Effector memory CD4-positive, alpha-beta T cell (primary cell): ENCODE measurements at regions not wholly inside any gene's neighbourhood (a gene's known extent, or its start where the extent isn't known, plus 50 kb on each side); places are given as distances from the start of the nearest gene placed in this dataset.

ENCODE experiments used
- DNase-seq, 3 donors: peaks; one replicate each; pipeline ENCODE4 v3.0.0-alpha.2; 2020
- H3K27ac ChIP-seq: 2 replicates; pipeline ENCODE4 v1.7.0; 2013; ENCODE audit warnings: mild to moderate bottlenecking, low read length, moderate library complexity; ENCODE audit not compliant: insufficient read depth, poor library complexity, severe bottlenecking
- H3K27me3 ChIP-seq: replicated peaks from 2 replicates; pipeline ENCODE4 v1.7.0; 2013; ENCODE audit warnings: mild to moderate bottlenecking, low read length; ENCODE audit not compliant: insufficient read depth, control insufficient read depth, poor library complexity, severe bottlenecking
- H3K36me3 ChIP-seq: 2 replicates; pipeline ENCODE4 v1.7.0; 2013; ENCODE audit warnings: mild to moderate bottlenecking, low read length, moderate library complexity; ENCODE audit not compliant: control insufficient read depth, insufficient read depth
- H3K4me1 ChIP-seq: 2 replicates; pipeline ENCODE4 v1.7.0; 2013; ENCODE audit warnings: low read length, mild to moderate bottlenecking; ENCODE audit not compliant: control insufficient read depth, insufficient read depth, poor library complexity, severe bottlenecking
- H3K4me3 ChIP-seq: 2 replicates; pipeline ENCODE4 v1.7.0; 2013; ENCODE audit warnings: low read length, low read depth, mild to moderate bottlenecking; ENCODE audit not compliant: insufficient read depth, poor library complexity, severe bottlenecking
- H3K9me3 ChIP-seq: 2 replicates; pipeline ENCODE4 v1.7.0; 2013; ENCODE audit warnings: mild to moderate bottlenecking, low read length, moderate library complexity; ENCODE audit not compliant: control insufficient read depth

- H3K27me3 ChIP-seq = no peaks in the 10 kb centered on the region
- H3K4me1 ChIP-seq = no peaks in the 10 kb centered on the region
- no peak overlapping the region for H3K27ac ChIP-seq
Observed at GRCh38 chrY:19644889-19645638, 99.5 kb downstream of the KDM5D start.

DNA sequence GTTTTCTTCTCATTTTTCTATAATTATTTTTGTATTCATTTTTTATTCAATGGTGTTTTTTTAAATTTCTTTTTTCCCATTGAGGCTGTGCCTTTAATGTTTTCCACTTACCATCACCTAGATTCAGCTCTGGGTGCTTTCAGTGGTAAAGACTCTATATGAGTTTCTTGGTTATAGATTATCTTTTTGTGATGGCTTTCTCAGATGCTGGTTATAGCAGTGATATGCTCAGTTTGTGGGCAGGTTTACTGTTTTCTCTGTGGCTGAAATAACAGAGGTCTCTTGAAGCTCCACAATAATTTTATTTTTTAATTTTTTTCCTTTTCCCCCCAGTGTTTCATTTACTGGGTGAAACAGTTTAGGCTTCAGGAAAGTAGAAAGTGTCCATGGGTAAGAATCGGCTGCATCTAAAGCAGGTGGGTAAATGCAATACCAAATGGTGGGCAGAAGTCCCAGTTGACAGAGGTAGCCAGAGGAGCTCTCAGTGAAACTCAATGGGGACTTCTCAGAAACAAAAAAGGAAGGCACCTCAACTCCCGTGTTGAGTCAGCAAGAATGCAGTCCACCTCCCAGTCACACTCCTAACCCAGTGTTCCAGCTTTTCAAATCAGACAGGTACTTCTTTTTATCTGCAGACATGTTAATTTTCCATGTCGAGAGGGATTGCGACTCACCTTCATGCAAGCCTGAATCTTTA lies 106.7 kb downstream of the KDM5D start:
- no peak for DNase-seq
- H3K4me3 ChIP-seq = no peak overlapping the region

More at GRCh38 chrY:19644889-19645638, 99.5 kb downstream of the KDM5D start:
- Histone ChIP-seq H3K4me3 (no peak overlapping the region), H3K36me3 (no peaks in the 10 kb centered on the region), H3K9me3 (no peaks in the 10 kb centered on the region)
- DNase-seq = no peak

GRCh38 chrY:19628926-19629325 lies 115.6 kb downstream of the KDM5D start:
- no peaks in the 10 kb centered on the region for H3K9me3 ChIP-seq
- no peak overlapping the region for H3K27ac ChIP-seq
- no peaks in the 10 kb centered on the region for H3K36me3 ChIP-seq
- H3K4me3 ChIP-seq = no peak overlapping the region
- DNase-seq = no peak
- no peaks in the 10 kb centered on the region for H3K27me3 ChIP-seq
- H3K4me1 ChIP-seq = no peaks in the 10 kb centered on the region

More for the DNA sequence above, 106.7 kb downstream of the KDM5D start:
- H3K4me1 ChIP-seq = no peaks in the 10 kb centered on the region
- H3K27ac ChIP-seq = no peak overlapping the region
- no peaks in the 10 kb centered on the region for H3K9me3 ChIP-seq
- no peaks in the 10 kb centered on the region for H3K36me3 ChIP-seq
- H3K27me3 ChIP-seq = no peaks in the 10 kb centered on the region

GRCh38 chrY:19622392-19622791 lies 122.1 kb downstream of the KDM5D start:
- H3K36me3 ChIP-seq = no peaks in the 10 kb centered on the region
- H3K4me1 ChIP-seq = no peaks in the 10 kb centered on the region
- H3K27ac ChIP-seq = no peak overlapping the region
- DNase-seq = no peak
- no peaks in the 10 kb centered on the region for H3K9me3 ChIP-seq
- no peaks in the 10 kb centered on the region for H3K27me3 ChIP-seq
- H3K4me3 ChIP-seq = no peak overlapping the region

DNA sequence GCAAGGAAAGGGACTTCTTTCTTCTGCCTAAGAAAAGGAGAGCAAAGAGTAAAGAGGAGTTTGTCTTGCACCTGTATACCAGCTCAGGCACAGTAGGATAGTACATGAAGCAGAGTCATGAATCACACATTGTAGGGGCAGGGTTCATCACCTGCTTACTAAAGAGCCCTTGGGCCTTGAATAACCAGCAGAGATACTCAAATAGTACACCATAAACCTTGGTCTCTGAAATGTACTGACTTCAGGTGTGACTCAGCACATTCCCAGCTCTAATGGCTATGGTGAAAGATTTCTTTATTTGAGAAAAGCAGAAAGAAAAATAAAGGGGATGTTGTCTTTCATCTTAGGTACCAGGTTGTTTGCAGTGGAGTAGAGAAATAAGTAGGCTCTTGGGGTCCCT lies 122.8 kb downstream of the KDM5D start:
- Histone ChIP-seq H3K27me3 (no peaks in the 10 kb centered on the region), H3K27ac (no peak overlapping the region), H3K9me3 (no peaks in the 10 kb centered on the region), H3K4me1 (no peaks in the 10 kb centered on the region), H3K36me3 (no peaks in the 10 kb centered on the region), H3K4me3 (no peak overlapping the region)
- no peak for DNase-seq

- no peak for DNase-seq
- Histone ChIP-seq H3K27me3 (no peaks in the 10 kb centered on the region), H3K36me3 (no peaks in the 10 kb centered on the region), H3K27ac (no peak overlapping the region), H3K4me3 (no peak overlapping the region), H3K9me3 (no peaks in the 10 kb centered on the region), H3K4me1 (no peaks in the 10 kb centered on the region)
Observed at GRCh38 chrY:19601113-19601512, 143.4 kb downstream of the KDM5D start.

DNA sequence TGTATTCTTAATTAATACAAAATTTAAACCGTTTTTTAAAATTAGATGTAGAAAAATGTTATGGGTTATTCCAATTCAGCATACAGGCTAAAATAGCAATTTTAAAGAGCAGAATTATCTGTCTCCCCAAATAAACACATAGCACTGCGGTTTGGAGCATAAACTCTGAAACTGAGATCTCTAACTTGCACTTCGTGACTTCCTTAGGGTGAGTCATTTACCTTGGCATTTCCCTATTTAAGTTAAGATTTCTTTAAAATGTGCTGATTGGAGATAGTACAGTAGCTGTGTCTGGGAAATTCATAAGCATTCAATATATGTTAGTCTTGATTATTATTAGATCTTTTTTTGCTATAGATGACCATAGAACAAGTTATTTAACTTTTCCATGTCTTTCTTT lies 143.8 kb downstream of the KDM5D start:
- H3K27me3 ChIP-seq = no peaks in the 10 kb centered on the region
- H3K4me1 ChIP-seq = no peaks in the 10 kb centered on the region

GRCh38 chrY:19590235-19590634 lies 154.3 kb downstream of the KDM5D start:
- H3K36me3 ChIP-seq = no peaks in the 10 kb centered on the region
- no peaks in the 10 kb centered on the region for H3K27me3 ChIP-seq
- no peak overlapping the region for H3K27ac ChIP-seq
- H3K4me3 ChIP-seq = no peak overlapping the region
- no peak for DNase-seq
- no peaks in the 10 kb centered on the region for H3K4me1 ChIP-seq
- no peaks in the 10 kb centered on the region for H3K9me3 ChIP-seq

More for the DNA sequence above, 143.8 kb downstream of the KDM5D start:
- Histone ChIP-seq H3K36me3 (no peaks in the 10 kb centered on the region), H3K9me3 (no peaks in the 10 kb centered on the region), H3K27ac (no peak overlapping the region), H3K4me3 (no peak overlapping the region)
- DNase-seq = no peak

DNA sequence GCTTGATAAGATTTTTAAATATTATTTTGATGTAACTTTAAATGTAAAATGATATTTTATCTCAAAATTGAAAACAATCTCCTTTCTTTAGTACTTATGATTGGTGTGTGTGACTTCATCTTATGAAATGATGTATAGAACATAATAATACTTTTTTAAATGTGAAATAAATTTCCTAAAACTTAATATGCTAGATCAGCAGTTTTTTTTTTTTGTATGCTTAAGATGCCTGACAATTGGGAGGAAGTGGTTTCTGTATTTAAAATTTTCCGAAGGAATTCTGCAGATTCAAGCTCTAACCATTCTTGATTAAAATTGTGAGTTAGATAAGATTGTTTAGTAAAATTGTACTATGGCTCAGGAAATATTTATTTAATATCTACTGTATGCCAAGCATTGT lies 154.9 kb downstream of the KDM5D start:
- Histone ChIP-seq H3K36me3 (no peaks in the 10 kb centered on the region), H3K9me3 (no peaks in the 10 kb centered on the region), H3K4me3 (no peak overlapping the region), H3K27me3 (no peaks in the 10 kb centered on the region), H3K4me1 (no peaks in the 10 kb centered on the region), H3K27ac (no peak overlapping the region)
- DNase-seq = no peak

DNA sequence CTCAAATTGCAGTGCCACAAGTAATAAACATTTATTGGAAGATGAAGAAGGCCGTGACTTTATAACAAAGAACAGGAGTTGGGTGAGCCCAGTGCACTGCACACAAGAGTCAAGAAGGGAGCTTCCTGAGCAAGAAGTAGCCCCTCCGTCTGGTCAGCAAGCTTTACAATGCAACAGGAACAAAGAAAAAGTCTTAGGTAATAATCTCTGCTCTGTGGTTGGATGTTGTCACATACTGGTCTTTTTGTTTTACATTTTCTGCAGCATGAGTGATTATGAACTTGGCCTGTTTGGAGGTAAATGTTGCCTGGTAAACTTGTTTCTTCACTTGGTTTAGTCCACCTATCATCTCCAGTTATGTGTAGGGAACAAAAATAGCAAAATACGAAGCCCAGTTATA lies 157.2 kb downstream of the KDM5D start:
- DNase-seq = no peak
- Histone ChIP-seq H3K4me3 (no peak overlapping the region), H3K36me3 (no peaks in the 10 kb centered on the region), H3K4me1 (no peaks in the 10 kb centered on the region), H3K9me3 (no peaks in the 10 kb centered on the region), H3K27me3 (no peaks in the 10 kb centered on the region), H3K27ac (no peak overlapping the region)
